ENCODE measurements at regions not wholly inside any gene's neighbourhood (a gene's known extent, or its start where the extent isn't known, plus 50 kb on each side); places are given as distances from the start of the nearest gene placed in this dataset.

DNA sequence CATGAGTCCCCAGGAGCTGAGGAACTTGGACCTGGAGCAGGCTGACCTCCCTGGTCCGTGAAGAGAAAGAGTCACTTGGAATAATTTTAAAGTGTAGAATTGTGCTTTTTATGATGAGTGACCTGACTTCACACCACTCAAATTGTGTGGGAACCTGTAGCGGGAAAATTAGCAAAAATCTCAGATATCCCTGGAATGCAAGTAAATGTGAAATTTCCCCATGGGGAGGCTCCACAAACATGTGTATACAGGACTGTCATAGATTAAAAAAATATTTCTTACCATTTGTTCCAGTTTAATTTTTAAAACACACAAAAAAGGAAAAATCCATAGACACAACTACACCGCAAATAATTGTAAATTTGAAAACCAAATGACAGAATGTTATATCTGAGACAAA lies 1079.6 kb upstream of the PABPC4L start:
- TF ChIP-seq, protein P1, sequence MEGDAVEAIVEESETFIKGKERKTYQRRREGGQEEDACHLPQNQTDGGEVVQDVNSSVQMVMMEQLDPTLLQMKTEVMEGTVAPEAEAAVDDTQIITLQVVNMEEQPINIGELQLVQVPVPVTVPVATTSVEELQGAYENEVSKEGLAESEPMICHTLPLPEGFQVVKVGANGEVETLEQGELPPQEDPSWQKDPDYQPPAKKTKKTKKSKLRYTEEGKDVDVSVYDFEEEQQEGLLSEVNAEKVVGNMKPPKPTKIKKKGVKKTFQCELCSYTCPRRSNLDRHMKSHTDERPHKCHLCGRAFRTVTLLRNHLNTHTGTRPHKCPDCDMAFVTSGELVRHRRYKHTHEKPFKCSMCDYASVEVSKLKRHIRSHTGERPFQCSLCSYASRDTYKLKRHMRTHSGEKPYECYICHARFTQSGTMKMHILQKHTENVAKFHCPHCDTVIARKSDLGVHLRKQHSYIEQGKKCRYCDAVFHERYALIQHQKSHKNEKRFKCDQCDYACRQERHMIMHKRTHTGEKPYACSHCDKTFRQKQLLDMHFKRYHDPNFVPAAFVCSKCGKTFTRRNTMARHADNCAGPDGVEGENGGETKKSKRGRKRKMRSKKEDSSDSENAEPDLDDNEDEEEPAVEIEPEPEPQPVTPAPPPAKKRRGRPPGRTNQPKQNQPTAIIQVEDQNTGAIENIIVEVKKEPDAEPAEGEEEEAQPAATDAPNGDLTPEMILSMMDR (IDR thresholded peaks at IDR 0.05), result no peak
- TF ChIP-seq POLR2A (IDR thresholded peaks at IDR 0.05), result no peak

Measured in gastroesophageal sphincter (tissue), 3 donors.